K562 (cell line): ENCODE measurements at regions not wholly inside any gene's neighbourhood (a gene's known extent, or its start where the extent isn't known, plus 50 kb on each side); places are given as distances from the start of the nearest gene placed in this dataset.

ENCODE experiments used
- ATAC-seq: fragments of 200-7000 bp; cut with Tn5 transposase; 3 replicates; pipeline ENCODE4 v1.9.1; 2020; ENCODE audit warnings: moderate library complexity
- BruUV-seq: library from RNA; stranded (reverse); fragments of 400-500 nt; replicated peaks from 2 replicates; lab custom pipeline; 2021; lab: Mats Ljungman, UMichigan
- CTCF ChIA-PET: fragments of 300-600 bp; formaldehyde crosslinking; extraction: SDS; loops from one replicate; lab custom pipeline; 2021; ENCODE audit warnings: low intra/inter-chr PET ratio; lab: Yijun Ruan, JAX
- POLR2A ChIA-PET: fragments of 300-600, 350-650 bp; sonication (Branson Sonifier 250); formaldehyde crosslinking; extraction: SDS; loops from one replicate; lab custom pipeline; 2021; ENCODE audit warnings: antibody characterized with exemption, inconsistent platforms; lab: Yijun Ruan, JAX
- DNase-seq, 4 experiments: peaks; one replicate each; pipeline versions ENCODE4 v3.0.0 to v3.0.0-alpha.2; 2011 to 2018; ENCODE audit warnings: low spot score in 3 of 4, mixed read lengths in 3 of 4; ENCODE audit errors: extremely low read depth in 1 of 4
- FAIRE-seq: peaks from 2 replicates; lab custom pipeline; 2011; peaks lifted over from hg19 to GRCh38; lab: Jason Lieb, UNC
- H2AFZ ChIP-seq: 2 replicates; pipeline ENCODE4 v1.6.0; 2011; ENCODE audit warnings: low read depth, low read length, control low read depth, inconsistent platforms
- H3K27ac ChIP-seq: fragments of 200-600 bp; 3 replicates; pipeline ENCODE4 v1.8.0; 2011; ENCODE audit warnings: low read depth, mild to moderate bottlenecking, control low read depth, inconsistent platforms, low read length, moderate library complexity, mixed read lengths; ENCODE audit errors: extremely low read depth
- H3K27me3 ChIP-seq, 2 experiments: fragments of 300-600 bp in 1 of 2; 2 replicates in 1 of 2; 3 replicates in 1 of 2; pipeline versions ENCODE4 v1.6.0 to v1.8.0; 2011; ENCODE audit warnings: inconsistent platforms in 2 of 2, low read length in 2 of 2, mild to moderate bottlenecking in 1 of 2, mixed read lengths in 1 of 2, moderate library complexity in 1 of 2; ENCODE audit not compliant: control insufficient read depth in 2 of 2, insufficient read depth in 2 of 2
- H3K36me3 ChIP-seq: fragments of 300-600 bp; 3 replicates; pipeline ENCODE4 v1.8.0; 2011; ENCODE audit warnings: mild to moderate bottlenecking, low read length, inconsistent platforms; ENCODE audit not compliant: control insufficient read depth, insufficient read depth
- H3K4me1 ChIP-seq, 2 experiments: fragments of 200-600 bp in 1 of 2; replicated peaks in 1 of 2; 2 replicates in 1 of 2; 3 replicates in 1 of 2; pipeline versions ENCODE4 v1.5.1 to v1.8.0; 2011; ENCODE audit warnings: inconsistent platforms in 2 of 2, low read length in 2 of 2, mild to moderate bottlenecking in 1 of 2, mixed read lengths in 1 of 2, moderate library complexity in 1 of 2; ENCODE audit not compliant: control insufficient read depth in 2 of 2, insufficient read depth in 2 of 2
- H3K4me2 ChIP-seq: 2 replicates; pipeline ENCODE4 v1.6.1; 2011; ENCODE audit warnings: low read length, control low read depth, inconsistent platforms, mixed read lengths; ENCODE audit not compliant: insufficient read depth
- H3K4me3 ChIP-seq: fragments of 200-600 bp; sonication (generic), shearing (Covaris generic); 2 replicates; pipeline ENCODE4 v1.5.1; 2016; ENCODE audit warnings: control low read depth, inconsistent platforms
- H3K79me2 ChIP-seq: fragments of 200-600 bp; 3 replicates; pipeline ENCODE4 v1.8.0; 2011; ENCODE audit warnings: low read length, inconsistent platforms; ENCODE audit not compliant: control insufficient read depth, insufficient read depth
- H3K9ac ChIP-seq, 2 experiments: 2 replicates each; pipeline versions ENCODE4 v1.6.0 to v1.6.1; 2011; ENCODE audit warnings: low read depth in 2 of 2, low read length in 2 of 2, control low read depth in 1 of 2, inconsistent platforms in 1 of 2, mild to moderate bottlenecking in 1 of 2, mixed read lengths in 1 of 2; ENCODE audit not compliant: insufficient read depth in 1 of 2
- H3K9me1 ChIP-seq: one replicate; pipeline ENCODE4 v1.6.0; 2011; ENCODE audit warnings: inconsistent platforms, mild to moderate bottlenecking, low read length, moderate library complexity; ENCODE audit not compliant: control insufficient read depth, insufficient read depth
- H3K9me3 ChIP-seq: replicated peaks from 2 replicates; pipeline ENCODE4 v1.5.1; 2011; ENCODE audit warnings: low read depth, low read length, inconsistent platforms; ENCODE audit not compliant: control insufficient read depth, insufficient read depth
- H4K20me1 ChIP-seq: replicated peaks from 2 replicates; pipeline ENCODE4 v1.6.1; 2011; ENCODE audit warnings: low read length, inconsistent platforms, mixed read lengths; ENCODE audit not compliant: control insufficient read depth, insufficient read depth
- BCOR ChIP-seq: fragments of 450-650 bp; IDR thresholded peaks from 2 replicates; pipeline ENCODE4 v1.6.1; 2016
- GATAD2B ChIP-seq: fragments of 450-650 bp; IDR thresholded peaks from 2 replicates; pipeline ENCODE4 v1.6.1; 2017; ENCODE audit warnings: mild to moderate bottlenecking, borderline replicate concordance
- KDM1A ChIP-seq, 2 experiments: fragments of 450-650 bp; IDR thresholded peaks; 2 replicates each; pipeline ENCODE4 v1.6.1; 2016; ENCODE audit warnings: mild to moderate bottlenecking in 2 of 2
- MYNN ChIP-seq, 2 experiments: sonication (generic); formaldehyde crosslinking in 1 of 2; IDR thresholded peaks; 2 replicates each; pipeline versions ENCODE4 v1.5.0 to v1.6.1; 2016 to 2020; ENCODE audit warnings: antibody characterized with exemption in 1 of 2, missing genetic modification reagents in 1 of 2
- RBM25 ChIP-seq: fragments of 200-400 bp; formaldehyde crosslinking; IDR thresholded peaks from 2 replicates; pipeline ENCODE4 v1.6.1; 2018; ENCODE audit warnings: low read length, low read depth, moderate library complexity; ENCODE audit not compliant: severe bottlenecking
- RCOR1 ChIP-seq, 2 experiments: IDR thresholded peaks; 2 replicates each; pipeline ENCODE4 v1.6.1; 2012; ENCODE audit warnings: low read depth in 2 of 2, low read length in 2 of 2, borderline replicate concordance in 1 of 2, improper control_type of control experiment in 1 of 2
- SMARCA5 ChIP-seq: fragments of 450-650 bp; IDR thresholded peaks from 2 replicates; pipeline ENCODE4 v1.6.1; 2016
- ZFP36 ChIP-seq: fragments of 150-350 bp; IDR thresholded peaks from 2 replicates; pipeline ENCODE4 v1.6.1; 2018; ENCODE audit warnings: low read length, low read depth; ENCODE audit not compliant: partially characterized antibody
- WGBS: fragments of 100-300 bp; shearing (Covaris generic); methylation state at CpG from one replicate; pipeline ENCODE4 v1.1.6; 2016; ENCODE audit warnings: low coverage, mixed read lengths; ENCODE audit not compliant: insufficient coverage; ENCODE audit errors: missing lambda C conversion rate; 5-methylcytosine and 5-hydroxymethylcytosine counted together
- in situ Hi-C: fragments of 300-500 bp; cut with MboI; formaldehyde crosslinking; loops from 4 replicates; pipeline ENCODE4 v1.15.0; 2018; ENCODE audit warnings: inconsistent platforms, mixed read lengths
- intact Hi-C: fragments of 100-400 bp; cut with micrococcal nuclease; formaldehyde crosslinking; loops from 2 replicates; pipeline ENCODE4 v1.14.2; 2022
- TF ChIP-seq, protein P1 (sequence below): fragments of 450-650 bp; IDR thresholded peaks from 2 replicates; pipeline ENCODE4 v1.6.1; 2017; ENCODE audit warnings: mild to moderate bottlenecking, moderate library complexity

DNA sequence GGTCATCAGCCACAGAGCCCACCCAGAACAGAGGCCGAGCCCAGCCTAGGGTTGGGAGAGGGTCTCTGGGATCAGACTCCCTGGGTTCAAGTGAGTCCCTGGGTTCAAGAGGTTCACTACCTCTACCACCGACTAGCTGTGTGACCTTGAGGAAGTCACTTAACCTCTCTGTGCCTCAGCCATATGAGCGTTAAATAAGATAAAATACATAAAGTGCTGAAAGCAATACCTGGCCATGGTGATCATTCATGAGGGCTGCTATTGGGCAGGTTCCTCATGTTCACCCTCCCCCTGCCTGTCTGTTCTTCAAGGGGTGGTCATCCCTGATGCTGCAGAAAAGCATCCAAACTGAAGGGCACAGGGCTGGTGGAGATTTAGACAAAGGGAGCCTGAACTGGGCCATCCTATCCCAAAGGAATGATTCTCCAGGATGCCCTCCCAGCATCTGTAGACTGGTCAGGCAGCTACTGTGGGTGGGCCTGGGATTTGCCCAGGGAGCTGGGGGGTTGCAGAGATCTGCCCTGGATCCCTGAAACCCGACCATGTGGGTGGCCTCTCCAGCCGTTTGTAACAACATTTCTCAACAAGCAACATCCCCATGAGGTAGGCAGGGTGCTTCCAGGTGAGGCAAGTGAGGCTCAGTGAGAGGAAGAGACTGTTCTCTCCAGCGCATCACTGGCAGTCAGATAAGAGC, 196.6 kb downstream of the MATN1 start:
- Histone ChIP-seq H3K36me3 (no peaks in the 10 kb centered on the region), H3K4me1 (peaks cover 0 to 6% of the 10 kb centered on the region in 2 experiments; a peak in 2 of 5 replicates), H3K79me2 (no peaks in the 10 kb centered on the region), H3K9me1 (no peaks in the 10 kb centered on the region), H3K4me2 (no peak overlapping the region), H4K20me1 (peaks cover 4% of the 10 kb centered on the region; the same call in 1 of the 2 replicates), H3K27me3 (peaks cover 0 to 31% of the 10 kb centered on the region in 2 experiments; a peak in 2 of 5 replicates), H3K4me3 (no peak overlapping the region), H3K9ac (no peak overlapping the region; a peak in 1 of 4 replicates), H3K9me3 (no peaks in the 10 kb centered on the region), H2AFZ (no peak overlapping the region), H3K27ac (no peak overlapping the region)
- no peak for FAIRE-seq
- WGBS: 18% methylated on average over 6 of the region's 6 CpGs
- in situ Hi-C loops: no loop called here
- no TSS peak for BruUV-seq
- DNase-seq: no peak
- ChIA-PET CTCF (no interaction called here), POLR2A (interaction anchor here (0.6 to 2.1 kb wide), 3 partner anchors 11 to 171 kb away, joined by 3 to 8 read pairs (median 3); no protein-coding TSS in a partner anchor)
- peak; percentile 57; the same call in 1 of the 2 replicates for TF ChIP-seq SMARCA5
- peak; percentile 37 to 62; a peak in 3 of 4 replicates for TF ChIP-seq KDM1A (IDR thresholded peaks at IDR 0.05)
- TF ChIP-seq GATAD2B: no peak
- TF ChIP-seq RBM25: peak; percentile 85
- TF ChIP-seq, protein P1, sequence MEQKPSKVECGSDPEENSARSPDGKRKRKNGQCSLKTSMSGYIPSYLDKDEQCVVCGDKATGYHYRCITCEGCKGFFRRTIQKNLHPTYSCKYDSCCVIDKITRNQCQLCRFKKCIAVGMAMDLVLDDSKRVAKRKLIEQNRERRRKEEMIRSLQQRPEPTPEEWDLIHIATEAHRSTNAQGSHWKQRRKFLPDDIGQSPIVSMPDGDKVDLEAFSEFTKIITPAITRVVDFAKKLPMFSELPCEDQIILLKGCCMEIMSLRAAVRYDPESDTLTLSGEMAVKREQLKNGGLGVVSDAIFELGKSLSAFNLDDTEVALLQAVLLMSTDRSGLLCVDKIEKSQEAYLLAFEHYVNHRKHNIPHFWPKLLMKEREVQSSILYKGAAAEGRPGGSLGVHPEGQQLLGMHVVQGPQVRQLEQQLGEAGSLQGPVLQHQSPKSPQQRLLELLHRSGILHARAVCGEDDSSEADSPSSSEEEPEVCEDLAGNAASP: no peak
- peak; percentile 85 for TF ChIP-seq ZFP36
- TF ChIP-seq MYNN (IDR thresholded peaks at IDR 0.05): no peak
- no peak for TF ChIP-seq MYNN (CRISPR knock-in tag; IDR thresholded peaks at IDR 0.05)
- peak; percentile 82 for TF ChIP-seq BCOR
- TF ChIP-seq RCOR1 (IDR thresholded peaks at IDR 0.05; ENCODE audit: borderline replicate concordance in 1 of 2, low read depth in 2 of 2, low read length in 2 of 2): peak in 1 of 2 experiments; percentile 42; a peak in 1 of 4 replicates
- no peak for ATAC-seq
- intact Hi-C loops: no loop called here
